Hematopoietic multipotent progenitor cell treated with erythropoietin and hydrocortisone succinate and interleukin-3 and kit ligand, for 17 days (in vitro differentiated cells): ENCODE measurements at regions not wholly inside any gene's neighbourhood (a gene's known extent, or its start where the extent isn't known, plus 50 kb on each side); places are given as distances from the start of the nearest gene placed in this dataset.

Experiments
- DNase-seq: peaks from one replicate; pipeline ENCODE4 v3.0.0-alpha.2; 2015; ENCODE audit warnings: low spot score

DNA sequence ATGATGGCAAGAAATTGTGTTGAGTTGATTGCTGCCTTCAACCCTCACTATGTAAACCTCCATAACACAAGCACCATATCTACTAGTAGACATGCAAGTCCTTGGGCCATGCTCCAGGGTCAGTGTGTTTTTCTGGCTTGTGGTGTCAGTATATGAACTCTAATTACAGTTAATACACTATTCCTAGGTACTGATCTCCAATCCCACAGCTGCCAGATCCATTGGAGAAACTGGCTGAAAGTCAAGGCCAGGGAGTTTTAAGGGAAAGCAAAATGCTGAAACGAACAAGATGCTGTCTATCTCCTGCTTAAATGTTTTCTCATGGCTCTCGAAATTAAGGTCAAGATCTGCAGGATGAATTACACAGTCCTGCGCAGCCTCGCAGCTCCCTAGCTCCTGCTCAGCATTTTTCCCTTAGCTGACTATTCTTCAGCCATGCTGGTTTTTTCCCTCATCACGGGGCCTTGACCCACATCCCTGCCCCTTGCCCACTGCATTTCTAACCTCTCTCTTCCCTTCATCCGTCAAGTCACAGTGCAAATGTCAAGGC lies 425.0 kb upstream of the ADAMTS9 start:
- no peak for DNase-seq

DNA sequence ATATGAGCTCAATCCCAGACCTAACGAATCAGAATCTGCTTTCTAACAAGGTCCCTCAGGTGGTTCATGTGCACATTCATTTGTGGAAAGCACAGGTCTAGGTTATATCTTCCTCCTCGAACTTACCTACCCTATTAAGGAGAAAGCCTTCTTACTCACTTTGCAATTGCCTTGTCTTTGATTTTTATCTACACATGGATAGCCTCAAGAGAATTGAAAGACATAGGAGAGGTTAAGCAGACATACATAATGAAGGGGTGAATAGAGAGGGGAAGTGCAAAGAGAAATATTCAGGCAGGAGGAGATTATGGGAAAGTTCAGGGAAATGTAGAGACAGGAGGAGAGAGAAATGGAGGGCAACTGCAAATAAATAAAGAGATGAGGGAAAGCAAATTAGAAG lies 422.9 kb upstream of the ADAMTS9 start:
- no peak for DNase-seq

DNA sequence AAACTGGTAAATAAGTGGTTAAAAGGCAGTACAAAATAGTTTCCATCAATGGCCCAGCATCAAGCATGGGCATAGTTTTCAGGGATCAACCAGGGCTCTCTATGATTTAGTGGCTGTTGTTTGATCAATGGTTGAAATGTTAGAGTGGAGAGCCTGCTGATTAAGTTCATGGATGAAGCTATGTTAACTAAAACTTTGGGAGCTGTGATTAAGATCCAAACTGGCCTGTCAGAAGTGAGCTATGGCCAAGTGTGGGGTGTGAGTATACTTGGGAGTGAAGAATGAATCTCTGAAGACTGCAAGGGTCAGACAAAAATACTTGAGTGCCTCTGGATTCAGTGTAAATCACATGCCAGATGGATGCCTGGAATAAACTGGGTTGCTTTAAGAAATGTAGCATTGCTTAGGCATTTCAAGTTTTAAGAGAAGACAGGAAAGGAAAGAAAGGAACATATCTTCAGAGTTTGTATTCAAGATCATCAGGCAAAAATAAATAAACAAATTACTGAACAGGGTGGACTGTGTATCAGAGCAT lies 422.2 kb upstream of the ADAMTS9 start:
- DNase-seq = no peak

DNA sequence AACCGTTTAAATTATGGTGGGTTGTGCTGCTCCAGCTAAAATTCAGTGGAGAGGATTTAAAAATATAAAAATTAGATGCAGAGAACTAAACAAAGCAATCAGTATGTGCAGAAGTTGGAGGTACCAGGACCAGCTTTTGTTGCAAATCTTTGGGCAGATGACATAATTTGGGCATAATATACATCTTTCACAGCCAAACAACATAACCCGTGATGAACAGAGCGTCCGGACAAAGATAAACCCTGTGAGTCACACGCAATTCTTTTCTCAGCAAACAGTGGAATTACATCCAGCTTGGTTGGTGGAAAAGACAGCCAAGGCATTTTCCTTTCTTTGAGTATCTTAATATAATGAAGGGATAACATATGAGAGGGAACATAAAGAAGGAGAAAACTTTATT lies 419.4 kb upstream of the ADAMTS9 start:
- DNase-seq = no peak

DNA sequence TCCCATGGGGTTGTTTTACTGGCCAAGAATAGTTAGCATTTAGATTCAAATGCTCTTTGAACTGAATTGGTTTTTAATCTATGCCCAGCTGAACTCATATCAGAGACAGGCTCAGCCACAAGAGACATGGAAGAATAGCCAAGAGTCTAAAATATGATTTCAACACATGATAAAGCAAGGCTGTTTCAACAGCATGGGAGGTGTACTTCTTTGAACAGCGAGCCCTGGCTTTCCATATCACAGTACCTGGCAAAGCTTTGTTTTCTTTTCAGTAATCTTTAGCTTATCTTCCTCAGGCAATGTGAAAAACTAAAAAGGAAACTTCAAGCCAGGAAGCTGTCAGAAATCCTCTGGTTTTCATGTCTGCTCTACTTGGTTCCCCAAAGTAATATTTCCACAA lies 413.6 kb upstream of the ADAMTS9 start:
- DNase-seq = no peak

DNA sequence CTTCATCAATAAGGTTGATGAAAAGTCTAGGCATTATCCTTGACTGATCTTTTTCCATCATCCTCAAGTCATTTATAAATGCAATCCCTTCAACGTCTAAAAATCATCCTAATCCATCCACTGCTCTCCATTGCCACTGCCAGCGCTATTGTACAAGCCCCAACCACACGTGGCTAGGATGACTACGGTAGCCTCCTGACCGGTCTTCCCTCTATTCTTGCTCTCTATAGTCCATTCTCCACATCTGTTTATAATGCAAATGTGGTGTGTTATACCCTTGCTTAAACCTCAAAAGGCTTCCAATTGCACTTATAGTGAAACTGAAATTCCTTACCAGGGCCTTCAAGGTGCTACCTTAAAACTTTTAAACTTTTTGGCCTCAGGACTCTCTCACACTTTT lies 410.6 kb upstream of the ADAMTS9 start:
- DNase-seq = no peak

DNA sequence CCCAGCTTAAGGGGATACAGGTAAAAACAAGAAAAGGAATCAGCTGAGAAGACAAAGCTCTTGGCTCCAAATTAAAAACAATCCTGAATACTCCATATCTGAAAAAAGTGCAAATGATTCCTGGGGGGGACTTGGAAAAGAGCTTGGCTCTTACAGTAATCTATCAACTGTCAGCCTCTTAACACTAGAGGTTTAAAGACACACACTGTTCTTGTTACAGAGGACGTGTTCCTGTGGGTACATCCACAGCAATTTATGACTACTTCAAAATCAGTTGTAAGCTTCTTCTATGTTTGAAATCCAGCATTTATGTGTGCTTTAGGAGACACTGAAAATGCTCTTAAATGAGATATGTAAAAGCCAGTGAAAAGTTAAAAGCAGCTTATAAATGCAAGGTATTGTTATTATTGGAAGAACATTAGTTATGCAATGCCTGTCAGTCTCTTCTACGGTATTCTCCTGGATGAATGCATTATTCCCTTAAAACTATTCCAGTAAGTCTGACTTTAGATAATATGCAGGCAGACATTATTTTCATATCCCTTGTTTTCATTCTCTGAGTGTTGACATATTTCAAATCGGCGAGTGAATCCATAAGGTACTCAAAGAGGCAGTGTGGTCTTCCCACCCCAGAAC lies 408.4 kb upstream of the ADAMTS9 start:
- DNase-seq = no peak

DNA sequence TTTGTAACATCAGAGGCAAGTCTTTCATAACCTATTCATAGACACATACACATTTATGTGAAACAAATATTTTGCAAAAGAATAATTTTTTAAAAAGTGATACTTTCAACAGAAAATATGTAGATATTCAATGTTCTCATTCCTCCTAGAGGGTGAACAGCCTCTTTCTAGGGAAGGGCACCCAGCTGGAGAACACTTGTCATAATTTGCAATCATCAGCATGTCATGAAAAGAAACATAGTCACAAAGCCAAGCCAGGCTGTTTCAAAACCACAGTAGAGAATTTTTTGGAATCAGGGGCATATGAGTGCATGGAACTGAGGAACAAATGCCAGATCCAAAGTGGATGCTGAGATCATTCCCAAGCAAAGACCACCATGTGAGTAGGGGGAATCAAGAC lies 406.9 kb upstream of the ADAMTS9 start:
- no peak for DNase-seq

DNA sequence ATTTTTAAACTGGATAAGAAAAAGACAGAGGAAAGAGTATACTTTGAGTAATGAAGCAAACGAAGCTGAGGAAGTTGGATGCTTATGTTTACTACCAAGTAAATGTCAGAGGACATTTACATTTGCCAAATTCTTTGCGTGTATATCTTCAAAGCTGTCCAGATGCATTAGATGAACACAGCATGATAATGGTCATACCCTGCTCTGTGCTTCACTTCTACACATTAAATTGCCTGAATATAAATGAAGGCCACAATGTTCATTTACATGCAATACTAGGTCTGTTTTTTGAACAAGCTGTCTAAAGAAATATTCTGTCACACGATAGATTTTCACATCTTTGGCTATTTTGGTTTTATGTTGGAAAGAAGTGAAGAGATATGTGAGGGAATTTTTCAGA lies 405.8 kb upstream of the ADAMTS9 start:
- no peak for DNase-seq

DNA sequence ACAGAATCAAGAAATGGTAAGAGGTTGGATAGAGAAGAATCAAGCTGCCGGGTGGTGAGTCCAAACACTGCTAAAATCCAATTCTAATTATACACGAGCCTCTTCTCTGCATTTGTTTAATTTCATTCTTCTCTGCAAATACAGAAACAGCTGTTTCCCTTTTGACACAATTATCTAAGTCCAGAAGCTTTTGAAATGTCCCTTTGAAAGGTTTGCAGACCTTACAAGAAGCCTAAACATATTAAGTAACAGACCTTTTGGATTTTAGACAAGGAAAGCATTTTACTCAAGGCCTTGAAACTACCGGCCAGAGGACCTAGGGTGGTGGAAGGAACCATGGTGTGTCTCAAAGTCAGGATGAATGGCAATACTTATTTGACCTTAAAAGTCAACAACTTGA lies 403.8 kb upstream of the ADAMTS9 start:
- DNase-seq = no peak

DNA sequence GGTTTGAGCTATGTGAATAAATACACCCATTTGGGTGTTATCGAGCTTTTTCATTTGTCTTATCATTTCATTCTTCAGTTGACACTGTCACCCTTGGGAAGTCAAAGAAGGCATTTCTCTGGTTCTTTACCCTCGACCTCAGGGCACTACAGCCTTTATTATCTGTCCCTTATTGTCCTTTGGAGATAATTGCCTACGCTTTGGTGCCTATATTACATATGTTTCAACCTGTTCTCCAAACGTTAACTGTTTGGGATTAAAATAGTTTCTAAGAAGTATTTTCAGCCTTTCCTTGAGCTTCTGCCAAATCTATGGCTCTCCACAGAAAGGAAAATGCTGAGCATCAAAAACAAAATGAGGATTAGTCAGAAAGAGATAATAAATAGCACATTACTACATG lies 395.4 kb upstream of the ADAMTS9 start:
- no peak for DNase-seq

DNA sequence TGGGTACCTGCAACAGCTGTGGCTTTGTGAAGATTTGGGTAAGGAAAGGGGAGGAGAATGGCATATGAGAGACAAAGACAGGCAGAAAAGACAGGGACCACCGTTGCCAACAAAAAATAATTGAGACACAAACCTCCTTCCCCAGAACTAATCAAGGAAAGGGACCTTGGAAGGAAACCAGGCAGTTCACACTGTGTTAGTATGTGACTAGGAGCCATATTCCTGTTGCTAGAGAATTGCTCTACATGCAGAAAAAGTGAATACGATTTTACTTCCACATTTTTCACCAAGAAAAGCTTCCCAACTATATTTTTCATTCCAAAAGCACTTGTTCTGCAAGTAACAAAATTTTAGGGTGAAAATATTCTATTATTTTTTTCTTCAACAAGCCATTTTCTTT lies 393.7 kb upstream of the ADAMTS9 start:
- no peak for DNase-seq

DNA sequence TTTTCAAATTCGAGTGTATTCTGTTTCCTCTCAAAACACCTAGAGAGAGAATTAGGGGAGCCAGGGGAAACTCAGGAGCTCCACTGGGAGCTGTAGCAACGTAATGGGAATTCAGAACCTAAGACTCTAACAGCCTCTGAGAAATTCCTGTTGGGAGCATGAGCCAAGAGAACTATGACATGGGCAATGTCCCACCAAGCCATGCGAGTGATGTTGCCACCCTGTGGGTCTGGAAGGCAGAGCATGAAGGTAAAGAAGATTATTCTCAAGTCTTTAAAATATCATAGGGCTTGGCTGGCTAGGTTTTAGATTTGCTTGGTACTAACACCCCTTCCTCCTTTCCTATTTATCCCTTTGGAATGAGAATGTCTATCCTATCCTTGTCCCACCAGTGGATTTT lies 392.6 kb upstream of the ADAMTS9 start:
- DNase-seq = no peak

DNA sequence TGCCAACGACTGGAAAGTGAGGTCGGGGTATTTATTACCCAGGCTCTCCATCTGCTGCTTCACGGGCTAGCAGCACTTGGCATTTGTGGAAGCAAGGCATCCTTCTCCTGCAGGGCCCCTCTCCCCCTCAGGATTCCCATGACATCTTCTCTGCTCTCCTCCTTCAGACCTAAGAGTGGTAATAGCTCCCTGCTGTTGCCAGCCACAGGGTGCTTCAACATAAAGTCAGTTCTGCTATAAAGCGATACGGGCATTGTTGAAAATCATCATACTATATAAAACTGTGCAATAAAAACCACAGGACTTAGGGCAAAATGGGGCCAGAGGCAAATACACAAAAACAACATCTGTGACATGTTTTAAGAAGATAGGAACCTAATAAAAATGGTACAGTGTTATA lies 391.8 kb upstream of the ADAMTS9 start:
- no peak for DNase-seq

DNA sequence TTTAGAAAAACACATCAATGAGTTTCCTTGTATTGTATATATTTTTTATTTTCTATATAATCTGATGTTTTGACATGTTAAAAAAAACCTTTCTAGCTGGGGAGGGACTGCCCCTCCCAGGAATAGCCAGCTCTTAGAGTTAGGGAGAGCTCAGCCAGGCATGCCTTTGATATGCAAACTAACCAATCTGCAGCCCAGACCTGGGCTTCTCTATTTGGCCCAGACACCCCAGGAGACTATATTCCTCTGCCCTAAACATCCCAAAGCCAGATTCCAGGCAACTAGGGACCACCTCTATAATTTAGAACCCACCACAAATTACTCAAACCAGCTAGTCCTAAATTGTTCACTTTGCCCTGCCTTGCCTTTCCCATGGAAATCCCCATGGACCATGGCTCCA lies 390.9 kb upstream of the ADAMTS9 start:
- DNase-seq = no peak

DNA sequence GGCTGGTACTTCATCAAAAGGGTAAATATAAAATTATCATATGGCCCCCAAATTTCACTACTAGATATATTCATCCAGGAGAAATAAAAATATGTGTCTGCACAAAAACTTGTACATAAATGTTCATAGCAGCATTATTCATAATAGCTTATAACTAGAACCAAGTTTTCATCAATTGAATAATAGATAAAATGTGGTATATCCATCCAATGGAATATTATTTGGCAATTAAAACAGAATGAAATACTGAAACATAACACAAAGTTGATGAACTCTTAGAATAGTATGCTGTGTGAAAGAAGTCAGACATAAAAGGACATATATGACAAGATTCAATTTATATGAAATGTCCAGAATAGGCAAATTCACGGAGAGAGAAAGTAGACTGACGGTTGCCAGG lies 389.3 kb upstream of the ADAMTS9 start:
- no peak for DNase-seq

DNA sequence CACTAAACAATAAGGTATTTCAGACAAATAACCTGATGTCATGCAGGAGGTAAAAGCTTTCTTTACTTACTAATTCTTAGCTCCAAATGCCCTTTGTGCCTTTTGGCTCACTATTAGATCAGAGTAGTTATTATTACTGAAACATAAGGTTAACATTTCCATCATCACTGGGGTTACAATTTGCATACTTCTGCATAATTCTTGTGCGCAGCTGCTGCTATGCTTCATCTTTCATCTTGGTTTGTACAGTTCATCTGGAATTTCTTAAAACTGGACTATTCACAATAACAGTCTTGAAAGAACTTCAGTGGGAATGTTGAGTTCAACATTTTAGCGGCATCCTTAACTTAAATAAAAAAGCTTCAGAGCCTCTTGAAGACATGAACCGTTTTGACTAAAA lies 383.2 kb upstream of the ADAMTS9 start:
- DNase-seq = no peak

DNA sequence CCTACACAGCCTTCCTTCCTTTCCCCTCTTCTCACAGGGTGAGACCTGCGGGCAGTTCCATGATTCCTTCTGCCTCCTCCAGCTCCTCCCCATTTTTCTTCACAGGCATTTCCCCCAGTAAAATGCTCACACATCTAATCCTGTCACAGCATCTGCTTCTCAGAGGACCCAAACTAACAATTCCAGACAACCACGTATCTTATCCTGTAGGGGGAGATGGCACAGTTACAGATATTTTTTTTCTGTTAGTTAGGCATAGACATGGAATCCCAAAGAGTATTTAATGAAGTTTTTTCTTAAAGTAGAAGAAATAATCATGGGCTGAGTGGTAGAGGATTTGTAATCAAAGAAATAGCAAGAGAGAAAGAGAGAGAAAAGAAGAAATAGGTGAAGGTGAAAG lies 373.1 kb upstream of the ADAMTS9 start:
- DNase-seq = no peak

DNA sequence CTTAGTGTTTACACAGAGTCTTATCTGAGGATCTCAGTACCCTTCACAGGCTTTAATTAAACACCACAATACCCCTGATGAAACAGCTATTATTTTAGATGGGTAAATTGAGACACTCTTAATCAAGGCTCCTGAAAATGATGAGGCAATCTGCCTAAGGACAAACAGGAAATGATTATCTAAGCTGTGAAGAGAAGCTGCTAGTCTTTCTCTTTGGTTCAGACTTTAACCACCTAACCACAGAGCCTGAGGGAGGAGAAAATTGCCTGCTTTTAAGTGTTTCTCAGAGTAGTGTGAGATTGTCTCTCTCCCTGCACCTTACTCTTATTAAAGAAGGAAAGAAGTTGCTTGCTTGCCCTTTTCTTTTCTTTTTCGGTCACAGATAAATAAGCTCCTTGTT lies 364.3 kb upstream of the ADAMTS9 start:
- no peak for DNase-seq

DNA sequence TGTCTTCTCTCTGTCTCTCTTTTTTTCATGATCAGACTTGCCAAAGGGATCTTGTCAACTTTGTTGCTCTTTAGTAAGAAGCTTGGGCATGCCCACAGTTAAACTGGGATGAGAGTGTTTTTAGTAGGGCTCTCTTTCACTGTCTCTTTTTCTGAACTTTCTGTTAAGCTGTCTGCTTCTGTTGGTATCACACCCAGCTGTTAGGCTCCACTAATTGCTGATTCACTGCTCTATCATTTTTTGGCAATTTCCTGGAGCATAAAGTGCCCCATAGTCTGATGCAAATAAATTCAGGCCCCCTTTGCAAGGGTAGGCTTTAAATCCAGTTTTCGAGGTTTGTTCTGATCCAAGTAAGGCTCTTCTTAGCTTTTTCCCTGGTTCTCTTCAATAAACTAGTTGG lies 360.4 kb upstream of the ADAMTS9 start:
- no peak for DNase-seq

DNA sequence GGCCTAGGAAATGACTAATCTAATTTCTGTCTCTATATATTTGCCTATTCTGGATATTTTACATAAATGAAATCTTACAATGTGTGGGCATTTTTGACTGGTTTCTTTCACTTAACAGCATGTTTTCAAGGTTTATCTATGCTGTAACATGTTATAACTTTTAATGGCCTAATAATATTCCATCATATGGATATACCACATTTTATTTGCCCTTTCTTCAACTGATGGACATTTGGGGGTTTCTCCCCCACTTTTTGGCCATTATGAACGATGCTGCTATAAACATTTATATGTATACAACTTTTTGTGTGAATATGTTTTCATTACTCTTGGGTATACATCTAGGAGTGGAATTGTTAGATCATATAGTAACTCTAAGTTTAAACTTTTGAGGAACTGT lies 357.3 kb upstream of the ADAMTS9 start:
- DNase-seq = no peak

DNA sequence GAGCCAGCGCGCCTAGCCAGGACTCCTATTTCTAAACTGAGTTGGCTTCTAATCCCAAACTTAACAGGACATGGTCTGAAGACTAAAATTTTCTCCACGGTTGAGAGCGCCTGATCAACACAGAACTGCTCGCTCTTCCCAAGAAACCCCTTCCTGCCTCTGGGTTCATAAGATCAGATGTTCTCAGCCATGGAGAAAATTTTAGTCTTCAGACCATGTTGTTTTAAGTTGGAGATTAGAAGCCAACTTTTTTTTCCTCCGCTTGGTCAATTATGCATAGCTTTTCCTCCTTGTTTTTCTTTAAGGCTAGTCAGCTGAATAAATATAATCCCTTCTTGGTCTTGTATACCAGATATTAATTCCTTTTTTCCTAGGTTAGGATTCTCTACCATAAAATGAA lies 356.6 kb upstream of the ADAMTS9 start:
- no peak for DNase-seq

DNA sequence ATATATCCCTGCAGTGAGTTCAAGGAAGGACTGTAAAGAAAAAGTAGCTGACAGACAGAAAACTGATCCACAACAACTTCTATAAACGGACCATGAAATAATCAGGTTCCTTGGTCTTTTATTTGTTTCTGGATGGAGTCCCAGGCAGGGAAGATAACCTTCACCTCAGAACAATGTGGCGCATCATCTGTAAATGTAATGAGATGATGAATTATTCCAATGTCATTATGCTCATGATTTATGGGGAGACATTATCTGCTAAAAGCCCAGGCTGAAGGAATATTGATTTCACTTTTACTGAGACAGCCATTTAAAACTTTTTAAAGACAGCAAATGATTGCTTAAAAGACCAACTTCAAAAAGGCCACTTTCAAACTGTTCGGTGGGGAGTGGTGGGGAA lies 354.9 kb upstream of the ADAMTS9 start:
- no peak for DNase-seq

DNA sequence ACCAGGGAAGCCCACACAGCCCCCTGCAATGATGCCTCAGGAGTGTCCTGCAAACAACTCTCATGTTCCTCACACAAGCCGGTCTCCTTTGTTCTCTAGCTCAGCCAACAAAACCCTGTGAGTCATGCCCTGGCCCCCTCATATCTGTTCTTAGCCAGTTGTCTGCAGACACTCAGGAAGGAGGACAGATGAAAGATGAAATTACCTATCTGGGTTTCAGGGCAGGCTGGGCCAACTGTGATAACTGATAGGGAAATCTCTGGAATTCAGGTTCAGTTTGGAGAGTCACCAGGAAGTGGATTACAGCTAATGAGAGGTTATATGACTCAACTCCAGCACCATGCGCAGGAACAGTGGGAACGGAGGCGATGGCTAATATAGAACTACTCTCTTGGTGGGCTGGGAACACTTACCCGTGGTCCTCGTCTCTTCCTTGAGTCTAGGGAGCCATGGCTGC lies 352.0 kb upstream of the ADAMTS9 start:
- DNase-seq = no peak
